HG03442 (cell line): ENCODE measurements at regions not wholly inside any gene's neighbourhood (a gene's known extent, or its start where the extent isn't known, plus 50 kb on each side); places are given as distances from the start of the nearest gene placed in this dataset.

Experiments used
- ATAC-seq: cut with Tn5 transposase; IDR thresholded peaks from one replicate; pipeline ENCODE4 v1.9.1; 2021; ENCODE audit warnings: mild to moderate bottlenecking, moderate library complexity; ENCODE audit not compliant: unreplicated experiment

DNA sequence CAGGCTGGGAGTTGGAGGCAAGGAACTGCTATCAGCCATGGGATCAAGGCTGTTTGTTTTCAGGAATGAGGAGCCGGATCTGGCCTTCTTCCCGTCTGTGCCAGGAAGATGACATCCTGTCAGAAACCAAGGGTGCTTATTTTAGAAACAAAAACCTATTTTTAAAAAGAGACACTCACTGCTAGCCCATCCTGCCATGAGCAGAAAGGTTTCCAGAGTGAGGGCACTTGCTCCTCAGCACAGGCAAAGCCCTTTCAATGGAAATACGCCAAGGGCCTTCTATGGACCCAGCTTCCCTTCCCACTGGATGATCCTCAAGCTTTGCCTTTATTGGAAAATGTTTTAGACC is 132.6 kb upstream of the FSTL4 start:
- ATAC-seq, result no peak

DNA sequence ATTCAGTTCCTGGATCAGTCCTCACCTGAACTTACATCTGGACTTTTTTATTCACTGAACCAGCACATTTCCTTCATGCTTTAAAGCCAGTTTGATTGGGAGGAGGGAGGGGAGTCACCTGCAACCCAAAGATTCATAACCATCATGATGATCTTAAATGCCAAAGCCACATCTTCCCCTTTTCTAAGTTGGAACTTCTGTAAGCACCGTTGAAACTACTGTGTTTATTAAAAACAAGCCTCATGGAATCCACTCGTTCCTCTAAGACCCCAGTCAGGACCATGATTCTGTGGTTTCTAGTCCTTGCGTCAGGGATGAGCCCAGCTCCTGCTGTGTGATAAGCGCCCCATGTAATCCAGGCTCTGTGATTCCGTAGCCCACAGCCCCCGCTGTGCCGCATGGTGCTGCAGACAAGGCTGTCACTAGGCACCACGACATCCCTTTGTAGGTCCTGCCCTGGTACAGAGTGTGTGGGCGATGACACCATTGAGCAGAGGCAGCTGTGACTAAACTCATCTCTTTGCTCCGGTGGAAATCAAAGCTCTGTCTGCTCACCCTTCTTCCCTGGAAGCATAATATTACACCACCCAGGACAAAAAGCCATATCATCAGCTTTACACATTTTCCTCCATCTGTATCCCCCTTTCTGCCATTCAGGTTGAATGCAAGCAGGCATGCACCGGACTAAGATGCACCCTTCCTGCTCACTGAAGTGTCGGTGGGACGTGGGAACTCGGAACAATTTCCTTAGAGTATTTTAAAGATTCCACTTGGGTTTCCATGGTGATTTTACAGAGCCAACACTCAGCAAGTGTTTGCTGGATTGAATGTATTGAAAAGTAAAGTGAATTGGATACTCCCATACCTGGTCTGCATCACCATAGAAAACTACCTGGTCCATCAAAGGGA is 132.0 kb upstream of the FSTL4 start:
- no peak for ATAC-seq

DNA sequence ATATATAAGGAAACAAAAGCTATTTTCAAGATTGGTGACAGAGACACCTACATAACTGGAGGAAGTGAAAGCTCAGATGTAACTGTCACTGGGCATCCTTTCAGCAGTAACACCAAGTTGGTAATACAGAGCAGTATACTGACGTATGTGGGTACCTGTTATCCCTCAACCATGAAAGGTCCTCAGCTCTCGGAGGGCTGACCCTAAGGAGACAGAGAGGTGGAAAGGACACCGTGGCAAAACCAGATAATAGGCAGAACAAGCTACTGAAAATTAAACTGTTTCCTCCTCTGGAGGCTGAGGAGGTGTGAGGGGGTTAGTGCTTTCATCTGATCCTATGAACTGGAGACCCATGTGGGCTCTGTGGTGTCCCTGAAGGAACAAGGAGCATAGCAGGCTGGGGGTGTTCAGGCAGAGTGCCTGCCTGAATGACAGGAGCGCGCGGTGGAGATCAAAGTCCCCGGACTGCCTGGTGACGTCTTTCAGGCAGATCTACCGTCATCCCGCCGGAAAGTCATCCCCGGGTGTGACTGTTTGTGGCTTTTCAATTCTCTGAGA is 130.2 kb upstream of the FSTL4 start:
- no peak for ATAC-seq

DNA sequence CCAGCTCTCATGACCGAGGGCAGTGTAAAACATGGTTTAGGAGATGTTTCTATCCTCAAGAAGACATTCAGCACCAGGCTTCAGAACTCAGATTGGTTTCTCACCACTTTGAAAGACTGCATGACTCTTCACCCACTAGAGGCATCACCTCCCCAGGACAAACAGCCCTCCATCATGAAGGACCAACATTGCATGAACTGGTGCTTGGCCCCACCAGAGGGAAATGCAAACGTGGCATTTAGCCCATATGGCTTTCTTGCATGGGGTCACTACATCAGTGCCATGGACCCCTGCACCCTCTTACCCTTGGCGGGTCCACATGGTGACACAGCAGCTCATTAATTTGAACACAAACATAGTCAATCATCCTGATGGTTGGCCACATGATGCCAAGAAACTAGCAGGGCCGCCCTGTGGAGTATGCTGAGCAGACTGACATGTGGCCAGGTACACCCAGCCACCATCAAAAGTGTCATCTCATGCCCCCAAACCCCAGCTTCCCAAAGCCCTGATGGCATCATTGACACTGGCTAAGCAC is 129.5 kb upstream of the FSTL4 start:
- ATAC-seq, result no peak

DNA sequence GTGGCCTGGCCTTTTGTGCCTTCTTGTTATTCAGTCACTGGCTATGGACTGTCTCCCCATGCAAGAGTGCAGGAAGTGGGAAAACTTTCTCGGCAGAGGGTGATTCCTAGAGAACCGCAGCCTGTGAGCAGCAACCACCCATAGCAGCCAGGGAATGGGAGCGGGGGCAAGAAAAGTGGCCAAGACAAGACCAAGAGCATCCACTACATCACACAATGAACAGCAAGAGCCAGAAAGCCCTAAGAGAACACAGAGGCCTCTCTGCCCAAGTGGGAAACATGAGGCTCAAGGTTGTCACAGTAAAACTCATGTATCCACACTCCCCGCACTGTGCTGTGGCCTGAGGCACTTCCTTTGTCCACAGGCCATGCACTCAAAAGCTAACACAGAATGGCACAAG is 129.1 kb upstream of the FSTL4 start:
- no peak for ATAC-seq

DNA sequence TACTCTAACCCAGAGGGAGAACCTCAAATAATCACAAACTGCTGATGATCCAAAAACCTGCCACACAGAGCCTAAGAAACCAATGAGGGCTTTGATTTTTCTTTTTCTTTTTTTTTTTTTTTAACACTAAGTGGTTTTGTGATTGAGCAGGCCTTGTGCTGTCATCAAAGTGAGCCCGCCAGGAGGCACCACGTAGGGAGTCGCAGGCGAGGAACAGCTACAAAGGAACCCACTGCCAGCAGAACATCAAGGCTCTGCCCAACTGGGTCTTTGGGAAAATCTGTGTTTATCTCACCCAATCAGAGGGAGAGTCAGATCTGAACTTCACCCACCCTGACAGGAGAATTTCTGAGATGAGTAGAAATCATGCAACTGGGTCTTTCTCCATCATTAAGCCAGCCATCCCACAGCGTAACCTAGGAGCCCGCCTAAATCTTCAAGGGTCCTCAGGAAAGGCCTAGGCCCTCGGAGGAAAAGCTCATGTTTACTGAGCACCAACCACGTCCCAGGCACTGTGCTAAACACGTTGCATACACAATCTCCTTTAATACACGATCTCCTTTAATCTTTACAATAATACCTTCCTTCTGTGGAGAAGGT is 126.9 kb upstream of the FSTL4 start:
- ATAC-seq, result no peak

DNA sequence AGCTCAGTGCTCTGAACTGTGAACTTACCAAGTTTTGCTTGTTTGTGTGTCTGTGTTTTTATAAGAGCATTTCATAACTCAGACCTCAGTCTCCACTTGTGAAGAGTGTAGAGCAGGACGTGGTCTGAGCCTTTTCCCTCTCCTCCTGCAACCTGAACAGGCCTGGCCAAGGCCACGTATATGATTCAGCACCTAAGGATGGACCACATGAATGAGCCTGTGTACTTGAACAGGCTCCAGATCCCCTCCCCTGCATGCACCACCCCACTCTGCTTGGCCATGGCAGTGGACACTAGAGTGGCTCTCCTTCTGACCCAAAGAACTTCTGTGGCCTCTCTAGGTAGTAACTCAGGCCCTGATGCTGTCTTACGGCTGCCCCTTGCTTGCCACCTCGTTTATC is 125.9 kb upstream of the FSTL4 start:
- ATAC-seq, result no peak

DNA sequence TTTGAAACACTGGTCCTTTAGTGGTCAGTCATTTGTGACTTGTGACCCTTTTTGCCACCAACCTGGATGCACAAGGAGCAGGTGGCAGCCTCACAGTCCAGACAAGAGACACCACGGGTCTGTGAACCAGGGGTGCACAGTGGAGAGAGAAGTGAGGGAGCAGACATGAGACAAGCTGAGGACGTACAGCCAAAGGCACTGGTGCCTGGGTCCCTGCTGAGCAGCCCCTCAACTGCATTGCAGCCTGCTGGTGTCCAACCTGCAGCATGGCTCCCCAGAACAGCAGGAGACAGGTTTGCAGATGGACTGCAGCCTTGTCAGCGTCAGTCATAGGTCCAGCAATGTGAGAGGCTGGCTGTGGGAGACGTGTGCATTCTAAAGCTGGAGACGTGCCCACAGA is 124.2 kb upstream of the FSTL4 start:
- no peak for ATAC-seq

DNA sequence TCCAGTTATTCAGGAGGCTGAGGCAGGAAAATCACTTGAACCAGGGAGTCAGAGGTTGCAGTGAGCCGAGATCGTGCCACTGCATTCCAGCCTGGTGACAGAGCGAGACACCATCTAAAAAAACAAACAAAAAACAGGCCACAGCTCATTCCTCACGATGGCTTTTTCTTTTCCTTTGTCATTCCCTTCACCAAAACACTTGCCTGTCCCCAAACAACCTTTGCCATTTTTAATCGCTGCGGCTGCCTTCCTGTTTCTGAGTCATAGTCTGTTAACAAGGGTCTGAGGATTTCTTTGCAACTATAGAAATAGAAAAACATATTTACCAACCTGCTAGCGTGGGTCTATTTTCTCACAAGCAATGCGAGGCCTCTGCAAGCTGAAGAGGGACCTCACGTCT is 123.0 kb upstream of the FSTL4 start:
- no peak for ATAC-seq

DNA sequence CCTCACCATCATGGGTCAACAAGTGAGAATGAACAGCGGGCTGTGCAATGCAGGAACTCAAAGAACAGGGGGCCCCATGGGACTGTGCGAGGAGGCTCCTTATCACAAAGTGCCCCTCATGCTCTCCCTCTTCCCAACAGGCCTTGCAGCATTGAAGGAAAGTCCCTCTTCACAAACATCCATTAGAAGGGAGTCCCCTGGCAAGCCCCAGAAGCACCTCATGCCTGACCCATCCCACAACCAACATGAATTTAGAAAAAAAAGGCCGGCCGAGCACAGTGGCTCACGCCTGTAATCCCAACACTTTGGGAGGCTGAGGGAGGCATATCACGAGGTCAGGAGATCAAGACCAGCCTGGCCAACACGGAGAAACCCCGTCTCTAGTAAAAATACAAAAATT is 122.6 kb upstream of the FSTL4 start:
- ATAC-seq, result no peak

DNA sequence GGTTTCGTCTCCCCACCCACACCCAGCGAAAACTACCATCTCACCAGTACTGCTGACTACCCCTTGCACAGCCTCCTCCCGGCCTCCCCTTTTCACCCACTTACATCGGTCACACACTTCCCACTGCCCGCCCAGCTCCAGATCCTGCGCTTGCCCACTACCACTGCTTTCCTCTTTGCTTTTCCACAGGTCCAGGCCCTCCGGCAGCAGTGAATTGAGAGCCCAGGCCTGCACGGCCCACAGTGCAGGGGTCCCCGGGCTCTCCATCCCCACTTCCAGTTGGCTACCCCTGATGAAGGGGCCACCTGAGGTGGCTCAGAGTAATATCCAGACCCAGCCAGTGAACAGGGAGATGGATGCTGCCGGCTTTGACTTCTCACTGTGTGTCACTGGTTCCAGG is 120.2 kb upstream of the FSTL4 start:
- ATAC-seq, result no peak

DNA sequence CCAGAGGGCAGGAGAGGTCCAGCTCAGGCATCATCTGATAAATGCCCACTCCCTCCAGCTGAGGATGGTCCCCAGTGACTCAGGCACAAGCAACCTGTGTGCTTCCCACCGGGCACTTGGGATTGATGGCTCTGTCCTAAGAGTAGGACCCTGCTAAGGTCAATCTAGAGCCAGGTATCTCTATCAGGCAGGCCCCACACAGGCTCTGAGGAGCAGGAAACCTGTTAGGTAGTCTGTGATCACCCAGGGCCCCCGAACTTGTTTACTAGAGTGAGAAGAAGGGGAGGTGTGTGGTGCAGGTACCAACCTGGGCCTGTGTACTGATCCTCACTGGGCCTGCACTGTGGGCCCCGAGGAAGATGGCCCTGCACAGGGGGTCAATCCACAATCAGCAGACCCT is 119.6 kb upstream of the FSTL4 start:
- ATAC-seq, result no peak

DNA sequence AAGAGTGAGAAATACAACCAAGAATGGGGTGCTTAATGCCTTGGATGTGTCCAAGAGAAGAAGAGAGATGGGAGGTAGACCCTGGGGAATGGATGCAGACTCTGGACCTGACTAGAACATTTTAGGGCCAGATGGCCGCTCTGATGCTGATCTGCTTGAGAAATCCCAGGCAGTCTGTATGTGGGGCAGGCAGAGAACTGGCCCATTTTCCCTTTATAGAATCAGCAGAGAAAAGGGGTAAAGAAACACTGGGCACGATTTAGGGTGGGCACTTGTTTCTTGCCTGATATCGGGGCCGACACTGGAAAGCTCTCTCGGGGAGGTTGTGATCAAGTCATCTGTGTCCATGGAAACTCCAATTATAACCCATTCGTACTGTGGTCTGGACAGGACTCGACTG is 118.5 kb upstream of the FSTL4 start:
- ATAC-seq, result no peak

DNA sequence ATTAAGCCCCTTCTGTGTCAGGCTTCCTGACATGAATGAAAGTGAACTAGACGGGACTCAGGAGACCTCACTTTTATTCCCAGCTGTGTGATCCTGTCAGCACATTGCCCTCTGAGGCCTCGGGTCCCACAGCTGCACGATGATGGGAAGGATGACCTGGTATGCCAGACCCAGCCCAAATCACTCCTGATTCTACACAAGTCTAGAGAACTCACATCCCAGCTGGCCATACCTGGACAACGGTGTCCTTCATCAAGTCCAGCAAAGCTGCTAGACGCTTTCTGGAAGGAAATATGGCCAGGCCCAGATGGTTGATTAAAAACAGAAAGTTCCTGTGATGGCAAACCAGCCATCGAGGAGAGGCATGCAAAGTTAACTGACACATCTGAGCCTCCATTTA is 118.0 kb upstream of the FSTL4 start:
- no peak for ATAC-seq

DNA sequence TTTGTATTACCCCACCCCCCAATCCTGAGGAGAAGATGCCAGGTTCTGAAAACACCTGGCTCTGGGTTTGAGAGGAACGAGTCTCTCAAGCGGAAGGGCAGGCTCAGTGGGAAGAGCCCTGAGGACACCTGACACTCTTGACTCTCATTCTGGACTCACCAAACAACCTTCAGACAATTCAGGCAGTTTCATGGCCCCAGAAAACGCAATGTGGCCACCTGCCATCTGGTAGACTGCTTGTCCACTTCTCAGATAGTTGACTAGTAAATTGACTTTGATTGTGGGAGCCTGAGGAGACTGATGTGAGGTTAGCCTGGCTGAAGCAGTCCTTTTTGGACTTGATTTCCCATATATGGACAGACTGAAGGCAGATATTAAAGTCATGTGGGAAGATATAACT is 117.5 kb upstream of the FSTL4 start:
- no peak for ATAC-seq

DNA sequence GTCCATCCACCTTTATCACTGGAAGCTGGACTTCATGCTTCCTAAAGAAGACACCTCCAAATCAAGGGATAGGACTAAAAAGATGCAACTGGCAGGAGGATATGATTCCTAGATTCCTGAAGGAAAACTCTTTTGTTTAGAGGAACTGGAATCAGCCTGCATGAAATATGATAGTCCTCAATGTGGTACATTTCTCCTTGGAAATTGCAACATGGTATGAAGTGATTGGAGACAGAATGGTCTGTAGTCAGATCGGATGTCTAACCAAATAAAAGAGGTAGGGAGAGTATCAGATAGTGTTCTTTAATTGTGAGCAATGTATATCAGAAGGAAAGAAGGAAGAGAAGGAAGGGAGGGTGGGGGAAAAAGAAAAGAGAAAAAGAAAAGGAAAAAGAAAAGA is 116.1 kb upstream of the FSTL4 start:
- ATAC-seq, result no peak

DNA sequence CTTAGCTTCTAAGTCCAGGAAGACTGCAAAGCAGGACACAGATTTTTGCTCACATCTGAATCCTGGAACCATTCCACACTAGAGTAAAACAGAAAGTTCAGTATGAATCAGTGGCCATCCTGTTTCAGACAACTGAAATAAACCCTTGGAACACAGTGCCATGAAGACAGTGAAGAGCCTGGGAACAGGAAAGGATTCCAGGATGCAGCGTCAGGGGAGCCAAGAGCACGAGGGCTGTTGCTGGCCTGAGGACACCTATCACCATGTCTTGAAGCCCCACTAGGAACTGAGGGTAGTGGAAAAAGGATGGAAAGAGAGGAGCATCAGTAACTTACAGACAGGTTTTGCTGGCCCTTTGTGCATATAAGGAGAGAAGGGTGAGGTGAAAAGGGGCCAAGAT is 115.3 kb upstream of the FSTL4 start:
- ATAC-seq, result no peak

DNA sequence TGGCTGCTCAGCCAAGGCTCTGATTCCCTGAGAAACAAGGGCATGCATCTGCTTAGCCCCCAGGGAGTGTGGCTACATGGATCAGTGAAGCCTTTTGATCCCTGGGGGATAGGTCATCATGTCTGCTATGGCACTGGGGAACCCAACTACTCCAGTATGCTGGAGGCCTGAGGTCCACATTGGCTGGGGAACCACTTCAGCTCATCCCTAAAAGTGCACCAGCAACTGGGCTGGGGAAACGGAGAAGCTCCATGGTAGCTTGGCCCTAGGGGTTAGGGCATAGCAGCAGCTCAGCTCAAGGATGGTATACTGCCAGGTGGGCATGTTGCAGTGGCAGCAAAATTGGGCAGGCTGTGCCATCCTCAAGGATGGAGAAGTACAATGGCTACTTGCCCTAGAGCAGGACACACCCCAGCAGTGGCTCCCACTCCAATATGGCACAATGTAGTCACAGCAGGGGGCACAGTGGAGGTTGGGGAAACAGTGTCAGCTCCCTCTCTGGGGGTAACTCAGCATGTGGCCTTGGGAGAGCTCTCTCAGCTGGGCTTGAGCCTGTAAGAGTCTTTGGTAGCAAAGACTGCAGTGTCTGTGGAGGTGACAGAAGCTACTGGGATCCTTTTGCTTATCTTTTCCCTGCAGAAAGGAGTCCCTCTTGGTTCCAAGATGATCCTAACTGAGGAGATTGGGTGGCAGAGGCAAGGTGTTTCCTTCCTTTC is 111.5 kb upstream of the FSTL4 start:
- ATAC-seq, result no peak

DNA sequence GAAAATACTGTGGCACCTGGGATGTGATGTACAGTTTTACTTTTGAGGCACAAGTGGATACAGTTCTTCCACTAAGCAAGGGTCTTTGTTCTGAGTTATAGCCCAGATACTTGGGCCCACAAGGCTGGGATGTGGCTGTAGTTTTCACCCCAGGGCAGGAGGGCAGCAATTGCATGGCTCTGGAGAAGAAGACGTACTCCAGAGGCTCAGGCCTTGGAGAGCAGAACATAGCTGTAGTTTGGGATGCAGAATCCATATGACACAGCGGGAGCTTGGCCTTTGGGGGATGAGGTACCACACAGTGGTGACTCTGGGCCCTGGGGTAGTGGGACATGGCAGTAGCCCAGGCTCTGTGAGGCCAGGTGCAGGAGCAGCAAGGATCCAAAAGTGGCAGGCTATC is 110.8 kb upstream of the FSTL4 start:
- no peak for ATAC-seq

DNA sequence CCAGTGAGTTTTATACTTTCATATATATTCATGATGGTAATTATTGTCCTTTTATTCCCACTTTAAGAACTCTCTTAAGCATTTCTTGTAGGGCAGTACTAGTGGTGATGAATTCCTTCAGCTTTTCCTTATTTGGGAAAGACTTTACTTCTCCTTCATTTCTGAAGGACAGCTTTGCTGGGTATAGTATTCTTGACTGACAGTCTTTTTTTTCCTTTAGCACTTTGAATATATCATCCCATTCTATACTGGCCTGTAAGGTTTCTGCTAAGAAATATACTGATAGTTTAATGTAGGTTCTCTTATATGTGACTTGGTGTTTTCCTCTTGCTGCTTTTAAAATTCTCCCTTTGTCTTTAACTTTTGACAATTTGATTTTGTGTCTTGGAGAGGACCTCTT is 109.0 kb upstream of the FSTL4 start:
- ATAC-seq, result no peak

DNA sequence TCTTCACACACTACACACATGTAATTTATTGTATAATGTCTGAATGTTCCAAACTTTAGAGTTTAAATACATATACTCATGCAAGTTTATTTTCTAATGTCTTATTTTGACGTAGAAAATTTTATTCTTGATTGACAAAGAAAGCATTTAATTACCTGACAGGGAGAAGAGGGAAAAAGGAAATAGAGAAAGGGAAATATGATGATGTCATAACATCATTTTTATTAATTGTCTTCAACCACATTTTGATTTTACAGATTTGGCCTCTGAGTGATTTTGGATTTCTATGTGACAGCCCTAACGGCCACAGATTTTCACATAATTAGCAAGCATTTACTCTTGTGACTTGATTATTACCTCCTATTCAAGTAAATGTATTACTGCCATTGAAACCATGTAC is 106.1 kb upstream of the FSTL4 start:
- ATAC-seq, result no peak
